Fibroblast of skin of right biceps (primary cell): ENCODE measurements at regions not wholly inside any gene's neighbourhood (a gene's known extent, or its start where the extent isn't known, plus 50 kb on each side); places are given as distances from the start of the nearest gene placed in this dataset.

Experiments
- DNase-seq: peaks from one replicate; pipeline ENCODE4 v3.0.0-alpha.2; 2013

DNA sequence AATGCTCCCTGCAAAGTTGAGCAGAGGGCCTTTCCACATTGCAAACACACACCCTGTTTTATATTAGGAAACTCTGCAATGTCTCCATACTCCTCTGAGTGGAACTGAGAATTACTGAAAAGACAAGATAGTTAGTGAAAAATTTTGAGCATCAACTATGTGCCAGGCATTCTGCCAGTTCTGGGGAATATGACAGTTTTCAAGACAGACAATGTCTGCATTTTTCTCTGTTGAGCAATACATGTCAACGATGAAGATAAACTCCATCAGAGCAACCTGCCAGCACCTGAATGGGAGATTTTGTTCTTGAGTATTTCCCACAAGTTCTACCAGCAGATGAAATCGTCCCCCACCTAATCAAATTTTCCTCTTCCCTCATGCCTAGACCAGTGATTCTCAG, 203.4 kb upstream of the BMPER start:
- DNase-seq: no peak

- DNase-seq: no peak
Measured at GRCh38 chr7:33702514-33703054, 202.8 kb upstream of the BMPER start.

DNA sequence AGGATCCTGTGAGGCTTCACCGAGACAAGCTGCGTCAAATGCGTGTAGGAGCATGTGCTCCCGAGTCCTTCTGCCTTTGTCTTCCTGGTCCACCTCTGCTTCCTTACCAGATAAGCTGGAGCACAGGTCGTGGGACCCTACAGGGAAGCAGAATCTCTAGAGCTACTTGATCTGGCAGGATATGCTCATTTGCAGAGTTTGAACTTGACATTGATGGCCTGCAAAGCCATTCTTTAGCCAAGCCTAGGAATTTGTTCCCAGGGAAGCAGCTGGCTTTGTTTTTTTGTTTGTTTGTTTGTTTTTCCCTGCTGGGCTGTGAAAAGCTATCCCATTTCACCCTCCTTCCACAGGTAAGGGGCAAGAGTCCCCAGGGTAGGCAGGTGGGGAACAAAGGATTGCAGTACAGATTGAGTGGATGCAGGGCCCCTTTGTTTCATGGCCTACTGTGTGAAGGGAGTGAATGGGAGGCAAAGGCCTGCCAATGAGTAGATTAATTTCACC, 200.0 kb upstream of the BMPER start:
- no peak for DNase-seq

- DNase-seq: no peak
Measured at GRCh38 chr7:33706186-33706585, 199.2 kb upstream of the BMPER start.

- no peak for DNase-seq
Measured at GRCh38 chr7:33706771-33707200, 198.6 kb upstream of the BMPER start.

DNA sequence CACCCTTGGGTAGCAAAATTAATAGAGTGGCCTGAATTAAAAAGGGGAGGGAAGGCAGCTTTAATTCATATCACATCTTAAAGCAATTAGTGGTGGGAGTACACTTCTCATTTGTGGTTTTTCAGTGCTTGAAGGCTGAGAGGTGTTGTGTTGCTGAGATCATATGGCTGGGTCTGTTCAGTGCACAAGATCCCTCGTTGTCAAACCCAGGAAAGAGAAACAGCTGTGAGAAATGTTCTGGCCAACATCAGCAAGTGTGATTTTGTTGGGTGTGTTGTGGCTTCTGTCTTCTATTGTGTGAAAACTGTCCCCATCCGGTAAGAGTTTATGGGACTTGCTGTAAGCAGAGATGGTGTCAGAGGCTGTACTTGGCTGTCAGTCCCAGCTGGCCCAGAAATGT, 197.9 kb upstream of the BMPER start:
- peak; percentile 32 for DNase-seq

- DNase-seq: peak; percentile 46
Measured at GRCh38 chr7:33710608-33711007, 194.7 kb upstream of the BMPER start.

DNA sequence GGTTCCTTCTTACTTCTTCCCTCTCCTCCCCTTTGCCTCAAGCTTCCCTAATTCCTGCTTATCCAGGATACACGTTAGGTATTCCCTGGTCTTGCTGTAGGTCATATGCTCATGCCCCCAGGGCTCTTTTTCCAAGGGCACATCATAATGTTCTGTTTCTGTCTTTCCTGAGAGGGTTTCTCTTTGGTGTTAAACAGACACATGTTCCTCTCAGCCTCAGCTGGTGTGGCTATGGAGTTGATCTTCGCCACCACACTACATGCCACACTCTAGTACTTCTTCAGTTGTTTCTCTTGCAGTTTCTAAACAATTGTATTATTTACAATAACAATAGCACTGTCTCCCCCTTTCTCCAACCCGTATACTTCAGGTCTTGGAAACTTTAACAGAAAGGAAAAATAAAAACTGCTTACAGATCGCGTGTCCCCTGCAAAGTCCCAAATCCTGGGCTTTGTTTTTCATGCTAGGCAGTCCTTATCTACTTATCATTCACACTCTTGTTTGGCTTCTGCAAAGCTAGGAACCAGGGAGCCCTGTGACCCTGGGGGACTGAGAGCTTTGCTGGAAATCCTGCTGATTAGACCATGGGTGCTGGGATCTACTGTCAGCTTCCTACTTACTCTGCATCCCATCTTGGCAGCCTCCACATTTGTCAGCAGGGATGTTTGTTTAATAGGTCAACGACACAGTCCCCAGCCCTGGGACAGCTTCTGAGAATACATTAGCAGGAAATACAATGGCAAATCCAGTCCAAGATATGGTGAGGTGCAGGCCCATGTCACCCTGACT, 193.9 kb upstream of the BMPER start:
- no peak for DNase-seq

- no peak for DNase-seq
Measured at GRCh38 chr7:33712020-33712414, 193.3 kb upstream of the BMPER start.

GRCh38 chr7:33714208-33714607, 191.1 kb upstream of the BMPER start:
- no peak for DNase-seq

- DNase-seq: peak; percentile 67
Measured at GRCh38 chr7:33716581-33717477, 188.5 kb upstream of the BMPER start.

GRCh38 chr7:33719059-33719581, 186.2 kb upstream of the BMPER start:
- DNase-seq: no peak

- no peak for DNase-seq
Measured at GRCh38 chr7:33720139-33720538, 185.2 kb upstream of the BMPER start.

- DNase-seq: no peak
Measured at GRCh38 chr7:33720870-33721269, 184.5 kb upstream of the BMPER start.

DNA sequence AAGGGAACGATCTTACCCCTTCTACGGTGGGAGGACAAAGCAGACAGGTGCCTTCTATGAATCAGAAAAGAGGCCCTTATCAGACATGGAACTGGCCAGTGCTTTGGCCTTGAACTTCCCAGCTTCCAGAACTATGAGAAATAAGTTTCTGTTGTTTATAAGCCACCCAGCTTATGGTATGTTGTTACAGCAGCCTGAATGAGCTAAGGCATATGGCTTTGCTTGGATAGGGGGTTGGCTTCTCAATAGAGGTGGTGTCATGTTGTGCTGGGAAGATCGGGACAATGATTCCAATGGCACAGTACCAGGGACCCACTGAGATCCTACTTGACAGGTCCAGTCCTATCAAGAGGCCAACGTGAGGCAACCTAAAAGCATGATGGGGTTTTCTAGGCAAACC, 183.4 kb upstream of the BMPER start:
- DNase-seq: no peak

GRCh38 chr7:33722383-33723101, 182.8 kb upstream of the BMPER start:
- peak; percentile 60 for DNase-seq

DNA sequence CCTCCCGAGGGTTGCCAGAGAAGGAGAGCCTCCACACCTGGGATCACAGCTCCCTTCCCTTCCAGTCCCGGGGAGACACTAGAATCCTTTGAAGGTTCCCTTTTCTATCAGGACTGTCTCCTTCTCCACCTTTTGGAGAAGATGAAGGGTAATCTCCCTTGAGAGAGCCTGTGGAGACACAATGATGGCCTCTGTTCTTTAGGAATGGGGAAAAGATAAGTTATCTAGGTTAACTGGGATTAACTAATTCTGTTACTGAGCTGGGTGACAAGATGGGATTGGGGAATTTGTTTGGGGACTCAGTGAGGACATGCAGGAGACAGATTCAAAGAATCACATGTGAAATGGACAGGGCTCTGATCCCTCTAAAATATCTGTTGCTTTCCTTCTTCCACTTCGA, 181.1 kb upstream of the BMPER start:
- no peak for DNase-seq

GRCh38 chr7:33725111-33726025, 180.0 kb upstream of the BMPER start:
- DNase-seq: no peak

DNA sequence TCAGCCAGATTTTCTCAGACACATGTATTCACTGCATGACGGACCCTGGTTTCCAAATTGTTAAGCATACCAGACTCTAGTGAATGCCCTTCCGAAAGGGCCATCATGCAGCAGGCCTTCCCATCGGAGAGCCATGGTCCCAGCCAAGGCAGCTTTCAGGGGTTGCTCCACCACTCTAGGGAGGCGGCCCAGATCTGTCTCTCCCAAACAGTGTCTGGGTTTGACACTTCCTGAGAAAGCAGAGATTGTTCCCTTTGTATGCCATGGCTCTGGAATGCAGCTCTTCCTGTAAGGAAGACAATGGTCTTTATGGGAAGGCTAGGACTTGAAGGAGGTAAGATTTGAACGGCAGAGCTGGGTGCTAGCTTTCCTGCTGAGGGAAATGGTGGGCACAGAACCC, 178.8 kb upstream of the BMPER start:
- DNase-seq: no peak

DNA sequence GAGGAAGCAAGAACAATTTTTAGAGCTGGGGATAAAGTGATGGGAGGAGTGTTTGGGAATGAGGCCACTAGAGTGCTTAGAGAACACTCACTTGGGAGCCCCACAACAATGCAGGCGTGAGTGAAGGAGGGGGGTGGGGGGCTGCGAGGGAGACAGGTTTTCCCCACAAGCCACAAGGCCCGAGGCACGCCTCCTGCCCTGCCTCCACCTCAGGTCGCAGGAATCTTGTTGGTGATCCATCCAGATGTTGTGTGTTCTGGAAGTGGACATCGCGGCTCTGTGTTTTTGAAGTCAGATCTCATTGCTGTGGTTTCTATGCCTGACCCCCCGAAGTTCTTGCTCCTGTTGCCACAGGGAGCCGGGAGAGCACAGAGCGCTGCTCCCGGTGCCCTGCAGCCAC, 178.0 kb upstream of the BMPER start:
- DNase-seq: no peak

DNA sequence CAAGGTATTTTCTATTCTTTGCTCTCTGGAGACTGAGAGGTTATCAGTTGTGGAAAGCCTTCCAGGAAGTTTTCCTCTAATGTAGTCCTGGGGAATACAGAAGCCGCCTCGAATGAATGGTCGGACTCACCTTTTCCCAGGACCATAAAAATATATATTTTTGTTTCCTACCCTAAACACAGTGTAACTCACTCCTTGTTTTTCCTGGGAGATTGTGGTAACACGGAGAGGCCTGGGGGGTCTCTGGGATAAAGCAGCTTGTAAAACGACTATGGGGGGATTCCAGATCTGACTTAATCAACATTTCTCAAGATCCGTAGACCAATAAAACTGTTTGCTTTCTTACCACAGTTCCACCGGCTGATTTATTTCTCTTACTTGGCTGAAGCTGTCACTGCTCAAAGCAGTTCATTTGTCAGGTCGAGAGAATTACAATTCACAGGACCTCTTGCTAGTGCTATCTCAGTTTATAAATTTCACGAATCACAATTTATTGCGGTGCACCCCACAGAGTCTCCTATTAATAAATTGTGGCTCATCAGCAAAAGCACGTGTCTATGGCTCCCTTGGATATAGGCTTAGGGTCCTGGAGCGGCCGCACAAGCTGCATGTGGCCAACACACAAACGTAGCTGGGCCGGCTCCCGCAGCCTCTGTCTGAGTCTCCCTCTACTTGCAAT, 176.3 kb upstream of the BMPER start:
- DNase-seq: no peak
